GM13976 (cell line): ENCODE measurements at regions not wholly inside any gene's neighbourhood (a gene's known extent, or its start where the extent isn't known, plus 50 kb on each side); places are given as distances from the start of the nearest gene placed in this dataset.

Experiments used
- DNase-seq: peaks from one replicate; pipeline ENCODE4 v3.0.0; 2012; ENCODE audit warnings: low spot score
- in situ Hi-C: fragments of 300-500 bp; cut with MboI; formaldehyde crosslinking; loops from one replicate; pipeline ENCODE4 v1.12.0; 2022; ENCODE audit warnings: low sequenced_read_pairs, mixed read lengths, inconsistent platforms; ENCODE audit not compliant: unreplicated experiment
- TF ChIP-seq, protein P1 (sequence below): IDR thresholded peaks from 2 replicates; pipeline ENCODE4 v1.5.1; 2012; ENCODE audit warnings: borderline replicate concordance, mild to moderate bottlenecking; ENCODE audit not compliant: insufficient read depth; ENCODE audit errors: extremely low read depth, missing control alignments, control extremely low read depth

- DNase-seq = no peak
- in situ Hi-C loops = no loop called here
- TF ChIP-seq, protein P1, sequence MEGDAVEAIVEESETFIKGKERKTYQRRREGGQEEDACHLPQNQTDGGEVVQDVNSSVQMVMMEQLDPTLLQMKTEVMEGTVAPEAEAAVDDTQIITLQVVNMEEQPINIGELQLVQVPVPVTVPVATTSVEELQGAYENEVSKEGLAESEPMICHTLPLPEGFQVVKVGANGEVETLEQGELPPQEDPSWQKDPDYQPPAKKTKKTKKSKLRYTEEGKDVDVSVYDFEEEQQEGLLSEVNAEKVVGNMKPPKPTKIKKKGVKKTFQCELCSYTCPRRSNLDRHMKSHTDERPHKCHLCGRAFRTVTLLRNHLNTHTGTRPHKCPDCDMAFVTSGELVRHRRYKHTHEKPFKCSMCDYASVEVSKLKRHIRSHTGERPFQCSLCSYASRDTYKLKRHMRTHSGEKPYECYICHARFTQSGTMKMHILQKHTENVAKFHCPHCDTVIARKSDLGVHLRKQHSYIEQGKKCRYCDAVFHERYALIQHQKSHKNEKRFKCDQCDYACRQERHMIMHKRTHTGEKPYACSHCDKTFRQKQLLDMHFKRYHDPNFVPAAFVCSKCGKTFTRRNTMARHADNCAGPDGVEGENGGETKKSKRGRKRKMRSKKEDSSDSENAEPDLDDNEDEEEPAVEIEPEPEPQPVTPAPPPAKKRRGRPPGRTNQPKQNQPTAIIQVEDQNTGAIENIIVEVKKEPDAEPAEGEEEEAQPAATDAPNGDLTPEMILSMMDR = no peak
Measured at GRCh38 chr21:21734088-21734487, 735.9 kb downstream of the NCAM2 start.

DNA sequence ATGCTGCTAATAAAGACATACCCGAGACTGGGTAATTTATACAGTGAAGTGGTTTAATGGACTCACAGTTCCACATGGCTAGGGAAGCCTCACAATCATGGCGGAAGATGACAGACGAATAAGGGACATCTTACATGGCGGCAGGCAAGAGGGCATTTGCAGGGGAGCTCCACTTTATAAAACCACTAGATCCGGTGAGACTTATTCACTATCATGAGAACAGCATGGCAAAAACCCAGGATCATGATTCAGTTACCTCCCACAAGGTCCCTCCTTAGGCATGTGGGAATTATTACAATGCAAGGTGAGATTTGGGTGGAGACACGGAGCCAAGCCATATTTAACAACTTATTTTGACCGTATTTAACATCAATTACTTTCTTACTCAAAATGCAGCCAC lies 739.0 kb downstream of the NCAM2 start:
- DNase-seq = no peak
- TF ChIP-seq, protein P1 = no peak
- in situ Hi-C loops = no loop called here

DNA sequence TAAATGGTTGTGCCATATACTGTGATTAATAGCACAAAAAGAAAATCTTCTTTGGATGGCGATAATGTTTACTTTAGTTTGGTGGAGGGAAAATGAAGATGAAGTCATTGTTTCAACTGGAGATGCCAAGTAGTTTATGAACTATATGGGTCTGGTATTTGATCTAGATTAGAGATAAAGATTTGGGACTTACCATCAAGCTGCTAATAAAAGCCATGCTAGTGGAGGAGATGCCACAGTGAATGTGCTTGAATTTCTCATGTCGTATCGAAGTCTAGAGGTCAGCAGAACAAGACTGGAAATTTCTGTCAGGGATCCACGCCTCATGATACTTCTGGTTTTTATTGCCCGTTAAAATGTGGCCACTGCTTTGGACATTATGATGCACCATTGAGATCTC lies 742.0 kb downstream of the NCAM2 start:
- TF ChIP-seq, protein P1 = no peak
- in situ Hi-C loops = no loop called here
- no peak for DNase-seq

GRCh38 chr21:21750124-21750825 lies 752.1 kb downstream of the NCAM2 start:
- in situ Hi-C loops = no loop called here
- TF ChIP-seq, protein P1 = no peak
- no peak for DNase-seq

GRCh38 chr21:21751286-21751685 lies 753.1 kb downstream of the NCAM2 start:
- TF ChIP-seq, protein P1 = no peak
- DNase-seq = no peak
- in situ Hi-C loops = no loop called here

DNA sequence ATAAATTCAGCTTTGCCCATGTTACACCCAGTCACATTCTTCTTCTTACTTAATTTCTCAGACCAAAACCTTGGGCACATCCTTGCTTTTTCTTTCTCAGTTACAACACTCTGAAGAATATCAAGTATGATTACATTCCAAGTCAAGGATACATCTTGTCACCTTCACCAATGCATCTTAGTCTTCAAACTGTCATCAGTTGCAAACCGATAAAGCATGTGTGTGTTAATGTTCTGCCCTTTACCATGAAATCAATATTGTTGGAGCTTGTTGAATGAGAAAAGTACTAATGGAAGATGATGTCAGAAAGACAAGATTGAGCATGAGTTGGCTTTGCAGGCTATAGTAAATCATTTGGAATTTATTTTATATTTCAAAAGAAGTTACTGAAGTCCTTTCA lies 764.6 kb downstream of the NCAM2 start:
- TF ChIP-seq, protein P1 = no peak
- no peak for DNase-seq
- in situ Hi-C loops = no loop called here

GRCh38 chr21:21764281-21764680 lies 766.1 kb downstream of the NCAM2 start:
- TF ChIP-seq, protein P1 = no peak
- in situ Hi-C loops = no loop called here
- no peak for DNase-seq
